Activated T-cell treated with anti-CD3 and anti-CD28 coated beads for 24 hours (primary cell): ENCODE measurements at regions not wholly inside any gene's neighbourhood (a gene's known extent, or its start where the extent isn't known, plus 50 kb on each side); places are given as distances from the start of the nearest gene placed in this dataset.
"Not testable (repeated sequence)": the region's sequence is repeated elsewhere in the genome, so short reads cannot be mapped to it uniquely, and the experiment has no call there.

ENCODE experiments used
- DNase-seq: peaks from one replicate; pipeline ENCODE4 v3.0.0-alpha.2; 2020; ENCODE audit warnings: low read depth

DNA sequence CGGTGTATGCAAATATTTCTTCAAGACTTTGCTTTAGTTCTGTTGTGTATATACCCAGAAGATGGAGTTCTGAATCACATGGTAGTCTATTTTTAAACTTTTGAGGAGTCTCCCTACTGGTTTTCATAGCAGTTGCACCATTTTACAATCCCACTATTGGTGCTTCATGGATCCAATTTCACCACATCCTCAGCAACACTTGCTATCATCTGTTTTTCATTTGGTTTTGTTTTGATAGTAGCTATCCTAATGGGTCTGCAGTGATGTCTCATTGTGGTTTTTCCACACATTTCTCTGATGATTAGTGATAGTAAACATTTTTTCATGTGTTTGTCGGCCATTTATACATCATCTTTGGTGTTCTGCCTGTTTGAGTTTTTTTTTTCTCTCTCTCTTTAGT is 1339.3 kb downstream of the EFNA5 start:
- no peak for DNase-seq

DNA sequence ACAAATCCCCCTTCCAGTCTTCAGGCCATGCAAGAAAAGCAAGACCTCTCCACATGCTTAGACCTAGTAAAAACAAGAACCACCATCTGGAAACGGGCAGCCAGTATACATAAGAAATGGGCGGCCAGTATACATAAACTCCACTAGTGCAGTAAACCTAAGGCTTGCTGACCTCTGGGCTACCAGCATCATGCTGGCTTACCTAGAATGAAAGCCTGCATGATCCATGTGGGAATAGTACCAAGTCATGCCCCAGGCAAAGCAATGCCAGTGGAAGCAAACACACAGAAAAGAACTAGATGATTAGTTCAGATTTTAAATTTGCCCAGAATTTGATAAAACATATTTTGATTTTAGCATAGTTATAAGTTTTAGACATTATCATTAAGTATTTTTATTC is 1346.4 kb downstream of the EFNA5 start:
- DNase-seq, result no peak

DNA sequence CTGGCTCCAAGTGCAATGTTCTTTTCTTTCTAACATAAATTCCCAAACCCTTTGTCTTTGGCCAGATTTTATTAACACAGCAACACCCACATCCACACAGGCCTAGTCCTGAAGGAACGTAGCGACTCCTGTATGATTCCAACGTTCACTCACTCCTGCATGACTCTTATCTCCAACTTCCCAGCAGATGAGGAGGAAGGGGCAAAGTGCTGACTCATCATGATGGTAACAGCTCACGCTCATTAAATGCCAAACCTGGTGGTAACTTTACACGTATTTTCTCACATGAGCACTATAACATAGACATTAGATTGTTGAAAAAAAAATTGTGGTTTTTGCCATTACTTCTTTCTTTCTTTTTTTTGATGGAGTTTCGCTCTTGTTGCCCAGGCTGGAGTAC is 1349.5 kb downstream of the EFNA5 start:
- DNase-seq, result no peak

DNA sequence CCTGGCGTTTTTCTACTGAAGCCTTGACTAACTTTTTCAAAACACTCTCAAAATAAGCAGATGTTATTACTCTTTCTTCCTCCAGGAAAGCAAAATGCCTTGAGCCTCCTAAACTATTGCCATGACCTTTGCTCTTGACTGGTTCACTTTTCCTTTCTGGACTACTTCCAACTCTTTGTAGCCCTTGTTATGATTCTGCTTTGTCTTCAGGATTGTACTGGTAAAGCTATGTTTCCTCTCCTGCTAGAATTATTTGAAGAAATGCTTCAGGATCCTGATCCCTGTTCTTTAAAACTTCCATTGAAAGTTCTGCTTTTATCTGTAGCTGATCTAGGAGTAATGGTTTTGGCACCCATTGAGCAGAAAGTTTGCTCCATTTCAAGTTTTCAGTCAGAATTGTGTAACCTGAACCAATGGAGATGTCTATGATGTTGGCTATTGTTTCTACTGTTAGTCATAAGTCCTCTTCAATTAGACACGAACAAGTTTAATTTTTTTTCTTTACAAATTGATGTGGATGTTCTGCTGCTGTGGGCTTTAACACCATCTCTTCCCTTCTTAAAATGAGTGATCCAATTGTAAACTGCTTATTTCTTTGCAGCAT is 1356.4 kb downstream of the EFNA5 start:
- no peak for DNase-seq

DNA sequence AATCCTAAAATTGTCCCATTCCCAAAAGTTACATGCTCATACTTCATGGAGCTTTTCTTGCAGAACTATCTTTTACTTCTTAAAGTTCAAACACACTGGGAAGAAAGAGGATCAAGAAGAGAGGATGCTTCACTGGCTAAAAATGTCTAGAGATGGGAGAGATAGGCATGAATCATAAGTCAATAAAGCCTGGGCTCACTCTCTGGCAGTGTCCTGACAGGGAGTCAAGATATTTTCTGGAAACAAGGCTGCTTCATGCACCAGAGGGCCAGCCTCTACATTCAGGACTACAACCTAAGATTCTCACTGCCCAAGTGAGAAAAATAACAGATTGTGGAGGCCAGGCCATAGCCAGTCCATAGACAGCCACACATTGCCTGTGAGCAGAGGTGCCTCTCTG is 1358.4 kb downstream of the EFNA5 start:
- DNase-seq, result no peak

- no peak for DNase-seq
Measured at GRCh38 chr5:106311230-106311915, 1359.4 kb downstream of the EFNA5 start.

GRCh38 chr5:106307265-106307664 is 1363.5 kb downstream of the EFNA5 start:
- DNase-seq, result no peak

- no peak for DNase-seq
Measured at GRCh38 chr5:106306313-106307028, 1364.3 kb downstream of the EFNA5 start.

DNA sequence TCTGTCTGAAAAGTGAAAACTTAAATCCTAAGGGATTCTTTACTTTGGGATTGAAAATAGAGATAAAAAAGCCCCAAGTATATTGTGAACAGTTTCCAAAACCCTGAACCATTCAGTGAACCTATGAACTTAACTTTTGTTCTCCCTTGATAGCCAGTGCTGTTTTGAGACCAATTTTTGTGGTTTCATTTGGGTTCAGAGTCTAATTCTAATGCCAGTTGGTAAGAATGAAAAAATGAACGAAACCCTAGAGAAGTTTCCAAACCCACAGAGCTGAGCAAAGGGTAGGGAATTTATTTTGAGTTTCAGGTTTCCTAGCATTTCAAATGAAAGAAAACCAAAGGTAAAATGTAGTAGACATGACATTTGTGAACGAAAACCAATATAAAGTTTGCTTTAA is 1366.8 kb downstream of the EFNA5 start:
- DNase-seq, result no peak

- no peak for DNase-seq
Measured at GRCh38 chr5:106292654-106293053, 1378.1 kb downstream of the EFNA5 start.

DNA sequence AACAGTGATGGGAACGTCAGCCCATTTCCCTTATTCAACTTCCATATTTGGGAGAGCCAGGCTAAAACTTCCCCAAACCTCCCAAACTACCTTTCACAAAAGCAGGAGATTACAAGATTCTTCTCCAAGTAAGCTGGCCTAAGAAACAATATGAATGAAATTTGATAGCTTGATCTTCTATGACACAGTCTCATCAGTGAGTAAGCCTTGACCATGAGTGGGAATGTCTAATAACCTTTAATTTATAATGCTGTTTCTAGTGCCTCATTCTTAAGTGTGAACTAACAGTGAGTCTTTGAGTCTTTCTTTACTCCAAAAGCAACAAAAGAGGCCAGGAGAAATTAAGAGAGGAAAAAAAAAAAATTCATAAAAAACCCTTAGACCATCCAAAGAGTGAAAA is 1379.9 kb downstream of the EFNA5 start:
- no peak for DNase-seq

DNA sequence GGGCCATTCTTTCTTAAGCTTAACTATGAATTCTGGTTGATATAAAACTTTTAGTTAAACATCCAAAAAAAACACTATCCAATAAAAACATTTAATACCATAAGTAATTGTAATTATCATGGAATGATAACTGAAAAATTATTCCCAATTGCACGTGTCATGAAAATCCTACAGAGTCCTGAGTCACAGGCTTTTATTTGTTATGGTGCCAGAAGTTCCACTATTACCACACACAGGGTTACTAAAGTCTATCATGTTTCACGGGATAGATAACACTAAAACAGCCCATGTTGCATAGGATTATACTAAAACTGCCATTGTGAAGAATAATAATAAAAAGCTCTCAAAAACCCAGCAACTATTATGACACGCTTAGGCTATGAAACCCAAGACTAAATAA is 1381.8 kb downstream of the EFNA5 start:
- DNase-seq, result no peak

DNA sequence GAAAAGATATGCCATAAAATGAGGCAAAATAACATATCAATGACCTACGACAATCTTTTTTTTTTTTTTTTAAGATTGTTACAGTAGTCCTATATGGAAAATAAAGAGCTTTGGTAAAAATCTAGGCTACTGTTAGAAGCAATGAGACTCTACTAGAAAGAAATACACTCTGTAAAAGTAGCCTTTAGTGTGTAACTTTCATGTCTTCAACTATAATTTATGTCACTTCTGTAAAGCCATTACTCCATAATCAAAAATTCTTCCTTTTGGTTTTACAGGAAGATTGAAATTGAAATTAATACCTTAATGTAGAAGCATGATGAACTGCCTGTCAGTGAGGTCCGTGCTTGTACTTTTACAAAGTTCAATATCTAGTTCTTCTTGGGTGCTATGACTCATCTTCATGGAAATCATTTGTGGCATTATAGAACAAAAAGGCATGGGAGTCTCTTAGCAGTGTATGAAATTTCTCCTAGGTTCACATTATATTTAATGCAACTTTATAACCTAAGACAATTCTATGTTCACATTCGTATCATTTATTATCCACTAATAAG is 1393.1 kb downstream of the EFNA5 start:
- DNase-seq, result no peak

- no peak for DNase-seq
Measured at GRCh38 chr5:106269252-106269843, 1401.4 kb downstream of the EFNA5 start.

DNA sequence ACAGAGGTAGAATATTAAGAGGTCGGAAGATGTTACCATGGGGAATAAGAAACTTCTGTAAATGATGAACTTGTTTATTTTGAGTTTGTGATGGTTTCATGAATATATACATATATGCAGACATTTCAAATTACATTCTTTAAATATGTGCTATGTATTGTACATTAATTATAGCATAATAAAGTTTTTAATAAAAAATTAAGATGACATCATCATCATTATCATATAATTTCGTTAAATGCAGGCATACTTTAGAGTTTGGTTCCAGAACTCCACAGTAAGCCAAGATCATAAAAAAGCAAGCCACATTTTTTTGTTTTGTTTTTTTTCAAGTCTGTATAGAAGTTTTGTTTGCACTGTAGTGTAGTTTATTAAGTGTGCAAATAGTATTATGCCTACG is 1403.5 kb downstream of the EFNA5 start:
- DNase-seq, result no peak

- no peak for DNase-seq
Measured at GRCh38 chr5:106262395-106262794, 1408.3 kb downstream of the EFNA5 start.

DNA sequence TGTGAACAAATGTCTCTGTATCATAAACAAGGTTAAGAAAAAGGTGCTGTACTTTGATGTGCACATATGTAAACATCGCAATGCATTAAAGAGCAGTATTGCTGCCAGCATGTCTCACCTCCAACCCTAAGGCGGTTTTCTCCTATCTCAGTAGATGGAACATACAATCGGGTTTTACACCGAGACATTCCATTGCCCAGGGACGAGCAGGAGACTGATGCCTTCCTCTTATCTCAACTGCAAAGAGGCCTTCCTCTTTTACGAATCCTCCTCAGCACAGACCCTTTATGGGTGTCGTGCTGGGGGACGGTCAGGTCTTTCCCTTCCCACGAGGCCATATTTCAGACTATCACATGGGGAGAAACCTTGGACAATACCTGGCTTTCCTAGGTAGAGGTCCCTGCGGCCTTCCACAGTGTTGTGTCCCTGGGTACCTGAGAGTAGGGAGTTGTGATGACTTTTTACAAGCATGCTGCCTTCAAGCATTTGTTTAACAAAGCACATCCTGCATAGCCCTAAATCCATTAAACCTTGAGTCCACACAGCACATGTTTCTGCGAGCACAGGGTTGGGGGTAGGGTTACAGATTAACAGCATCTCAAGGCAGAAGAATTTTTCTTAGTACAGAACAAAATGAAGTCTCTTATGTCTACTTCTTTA is 1411.2 kb downstream of the EFNA5 start:
- DNase-seq, result not testable (repeated sequence)

GRCh38 chr5:106258591-106259125 is 1412.1 kb downstream of the EFNA5 start:
- no peak for DNase-seq

DNA sequence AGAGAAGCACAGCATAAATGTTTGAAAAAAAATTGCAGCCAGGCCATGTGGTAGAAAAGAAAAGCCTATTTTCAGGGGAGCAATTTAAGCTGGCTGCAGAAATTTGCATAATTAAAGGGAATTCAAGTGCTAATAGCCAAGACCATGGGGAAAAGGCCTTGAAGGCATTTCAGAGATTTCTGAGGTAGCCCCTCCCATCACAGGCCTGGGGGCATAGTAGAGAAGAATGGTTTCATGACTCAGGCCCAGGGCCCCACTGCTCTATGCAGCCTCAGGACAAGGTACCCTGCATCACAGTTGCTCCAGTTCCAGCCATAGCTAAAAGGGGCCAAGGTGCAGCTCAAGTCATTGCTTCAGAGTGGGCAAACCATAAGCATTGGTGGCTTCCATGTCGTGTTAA is 1416.0 kb downstream of the EFNA5 start:
- DNase-seq, result no peak

- DNase-seq, result not testable (repeated sequence)
Measured at GRCh38 chr5:106246044-106246745, 1424.5 kb downstream of the EFNA5 start.

GRCh38 chr5:106241409-106241808 is 1429.3 kb downstream of the EFNA5 start:
- no peak for DNase-seq
